Astrocyte of the cerebellum (primary cell): ENCODE measurements at regions not wholly inside any gene's neighbourhood (a gene's known extent, or its start where the extent isn't known, plus 50 kb on each side); places are given as distances from the start of the nearest gene placed in this dataset.
A peak's percentile ranks its signal among the peaks of the same experiment; 100 is the strongest.

Experiments used
- DNase-seq: peaks from one replicate; pipeline ENCODE4 v3.0.0-alpha.2; 2011; ENCODE audit warnings: low read depth
- H3K4me3 ChIP-seq: 2 replicates; pipeline ENCODE4 v1.5.1; 2011; ENCODE audit warnings: mild to moderate bottlenecking, low read depth, low read length, moderate library complexity
- CTCF ChIP-seq: IDR thresholded peaks from 2 replicates; pipeline ENCODE4 v1.5.1; 2012; ENCODE audit warnings: low read length, low read depth, moderate library complexity, mild to moderate bottlenecking; ENCODE audit errors: missing control alignments
- in situ Hi-C: cut with HindIII; loops from 2 replicates; pipeline ENCODE4 v1.10.0; 2017; ENCODE audit warnings: low sequenced_read_pairs

- no peak overlapping the region for H3K4me3 ChIP-seq
- in situ Hi-C loops: no loop called here
- TF ChIP-seq CTCF: no peak
- DNase-seq: no peak
Measured at GRCh38 chr14:40393143-40393542, 960.9 kb upstream of the FBXO33 start.

GRCh38 chr14:40386433-40386832 lies 954.2 kb upstream of the FBXO33 start:
- TF ChIP-seq CTCF: no peak
- no peak overlapping the region for H3K4me3 ChIP-seq
- in situ Hi-C loops: no loop called here
- no peak for DNase-seq

DNA sequence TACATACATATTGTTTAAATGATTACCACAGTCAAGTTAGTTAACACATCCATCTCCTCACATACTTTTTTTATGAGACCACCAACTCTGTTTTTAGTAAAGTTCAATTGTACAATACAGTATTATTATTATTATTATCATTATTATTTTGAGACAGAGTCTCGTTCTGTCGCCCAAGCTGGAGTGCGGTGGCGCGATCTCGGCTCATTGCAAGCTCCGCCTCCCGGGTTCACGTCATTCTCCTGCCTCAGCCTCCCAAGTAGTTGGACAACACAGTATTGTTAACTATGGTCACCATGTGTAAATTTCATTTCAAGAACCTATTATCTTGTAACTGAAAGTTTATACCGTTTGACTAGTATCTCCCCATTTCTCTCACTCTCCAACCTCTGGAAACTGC lies 942.0 kb upstream of the FBXO33 start:
- in situ Hi-C loops: no loop called here
- no peak overlapping the region for H3K4me3 ChIP-seq
- no peak for DNase-seq
- no peak for TF ChIP-seq CTCF

- no peak for TF ChIP-seq CTCF
Measured at GRCh38 chr14:40371011-40371410, 938.8 kb upstream of the FBXO33 start.

DNA sequence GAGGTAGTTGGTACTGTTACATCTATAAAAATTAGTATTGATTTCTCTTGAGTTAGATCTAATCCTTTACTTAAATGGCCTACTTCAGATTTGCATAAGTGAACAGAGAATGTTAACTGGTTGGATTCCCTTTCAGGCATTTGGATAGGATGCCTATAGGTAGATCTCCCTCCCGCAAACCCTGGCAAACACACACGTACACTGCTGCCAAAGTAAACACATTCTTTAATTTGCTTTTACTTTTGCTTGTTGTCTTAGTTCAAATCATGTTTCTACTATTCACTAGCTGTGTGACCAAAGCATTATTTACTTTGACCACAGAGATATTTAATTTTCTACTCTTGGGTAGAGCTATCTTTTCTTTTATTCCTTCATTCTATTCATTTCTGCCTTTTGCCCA lies 936.1 kb upstream of the FBXO33 start:
- peak; percentile 12 for DNase-seq
- no peak for TF ChIP-seq CTCF
- in situ Hi-C loops: no loop called here
- H3K4me3 ChIP-seq: no peak overlapping the region

More at GRCh38 chr14:40371011-40371410, 938.8 kb upstream of the FBXO33 start:
- in situ Hi-C loops: no loop called here
- H3K4me3 ChIP-seq: no peak overlapping the region
- no peak for DNase-seq

GRCh38 chr14:40367717-40368116 lies 935.5 kb upstream of the FBXO33 start:
- in situ Hi-C loops: no loop called here
- no peak overlapping the region for H3K4me3 ChIP-seq
- TF ChIP-seq CTCF: no peak
- no peak for DNase-seq

- no peak for TF ChIP-seq CTCF
- no peak overlapping the region for H3K4me3 ChIP-seq
- no peak for DNase-seq
- in situ Hi-C loops: no loop called here
Measured at GRCh38 chr14:40365305-40365704, 933.1 kb upstream of the FBXO33 start.
